ENCODE measurements at regions not wholly inside any gene's neighbourhood (a gene's known extent, or its start where the extent isn't known, plus 50 kb on each side); places are given as distances from the start of the nearest gene placed in this dataset.

- Histone ChIP-seq H3K4me1 (no peaks in the 10 kb centered on the region), H3K27me3 (no peaks in the 10 kb centered on the region), H3K36me3 (no peaks in the 10 kb centered on the region), H3K4me3 (no peak overlapping the region), H3K9me3 (no peaks in the 10 kb centered on the region), H3K27ac (no peak overlapping the region)
- DNase-seq (no peak), ATAC-seq (no peak)
- TF ChIP-seq CTCF (IDR thresholded peaks at IDR 0.05), result no peak
- intact Hi-C loops (cut with DNase I), result no loop called here
These were observed 255.2 kb upstream of the ZMIZ1 start for GRCh38 chr10:78813526-78813925.

DNA sequence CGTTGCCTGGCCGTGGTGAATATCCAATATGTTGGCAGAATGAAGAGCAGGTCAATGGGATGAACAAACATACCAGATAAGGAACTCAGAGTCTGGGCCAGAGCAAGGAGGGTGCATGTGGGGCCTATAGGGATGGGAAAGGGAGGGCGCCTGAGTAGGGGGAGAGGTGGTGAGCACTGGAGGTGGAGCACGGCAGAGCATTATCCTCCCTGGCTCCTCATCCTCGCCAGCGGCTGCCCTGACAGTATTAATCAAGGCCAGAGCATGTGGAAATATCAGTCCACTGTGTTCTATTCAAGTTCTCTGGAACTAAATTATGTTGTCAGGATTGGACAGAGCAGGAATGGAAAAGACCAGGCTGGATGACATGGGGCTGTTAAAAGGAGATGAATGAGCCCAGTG is 254.8 kb upstream of the ZMIZ1 start:
- no peak overlapping the region for H3K4me3 ChIP-seq
- intact Hi-C loops (cut with DNase I), result no loop called here
- ATAC-seq, result peak; percentile 24

DNA sequence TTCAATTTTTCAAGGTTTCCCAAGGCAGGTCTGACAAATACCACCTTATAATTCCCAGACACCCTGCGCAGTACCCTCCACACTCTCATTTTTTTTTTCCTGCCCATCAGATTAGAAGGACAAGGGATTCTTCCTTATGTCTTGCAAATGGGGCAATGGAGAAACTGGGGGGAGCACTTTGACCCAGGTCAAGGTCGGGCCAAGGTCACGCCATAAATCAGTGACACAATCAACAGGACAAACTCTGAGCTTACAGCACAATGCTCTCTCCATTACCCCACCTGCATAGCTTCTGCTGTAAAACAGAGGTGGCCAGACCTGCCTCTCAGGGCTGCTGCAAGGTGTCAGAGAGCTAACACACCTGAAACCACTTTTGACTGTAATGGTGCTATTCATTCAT is 254.4 kb upstream of the ZMIZ1 start:
- no peak overlapping the region for H3K27ac ChIP-seq
- no peak overlapping the region for H3K4me3 ChIP-seq
- intact Hi-C loops (cut with DNase I), result no loop called here
- no peak for TF ChIP-seq CTCF (IDR thresholded peaks at IDR 0.05)
- no peaks in the 10 kb centered on the region for H3K9me3 ChIP-seq
- H3K36me3 ChIP-seq, result no peaks in the 10 kb centered on the region
- ATAC-seq (no peak), DNase-seq (no peak)
- no peaks in the 10 kb centered on the region for H3K27me3 ChIP-seq
- H3K4me1 ChIP-seq, result no peaks in the 10 kb centered on the region

More for the DNA sequence above, 254.8 kb upstream of the ZMIZ1 start:
- H3K27me3 ChIP-seq, result no peaks in the 10 kb centered on the region
- no peak for TF ChIP-seq CTCF (IDR thresholded peaks at IDR 0.05)
- DNase-seq, result no peak
- H3K36me3 ChIP-seq, result no peaks in the 10 kb centered on the region
- H3K27ac ChIP-seq, result no peak overlapping the region
- H3K9me3 ChIP-seq, result no peaks in the 10 kb centered on the region
- H3K4me1 ChIP-seq, result no peaks in the 10 kb centered on the region

DNA sequence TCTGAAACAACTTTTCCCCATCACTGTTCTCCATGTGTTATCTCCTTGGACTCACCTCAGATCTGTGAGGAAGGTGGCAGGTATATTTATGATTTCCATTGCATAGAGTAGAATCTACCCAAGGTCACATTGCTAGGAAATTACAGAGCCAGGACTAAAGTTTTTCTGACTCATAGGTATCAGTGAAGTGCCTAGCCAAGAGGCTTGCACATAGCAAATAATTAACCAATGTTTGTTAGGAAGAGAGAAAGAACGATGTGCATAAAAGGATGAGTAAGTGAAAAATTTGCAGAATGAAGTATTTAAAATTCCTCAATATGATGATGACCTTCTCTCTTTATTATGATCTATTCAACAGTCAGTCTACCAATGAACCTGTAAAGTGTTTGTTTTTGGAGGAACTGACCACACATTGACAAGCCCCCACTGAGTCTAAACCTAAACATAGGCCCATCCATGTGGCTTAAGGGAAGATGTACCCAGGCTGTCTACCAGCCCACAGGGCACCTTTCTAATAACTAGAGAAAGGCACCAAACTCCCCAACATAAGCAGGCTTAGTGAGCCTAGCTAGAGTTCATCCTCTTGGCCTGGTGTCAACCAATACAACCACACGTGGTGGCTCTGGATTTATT is 252.9 kb upstream of the ZMIZ1 start:
- Histone ChIP-seq H3K27me3 (no peaks in the 10 kb centered on the region), H3K36me3 (no peaks in the 10 kb centered on the region), H3K27ac (no peak overlapping the region), H3K9me3 (no peaks in the 10 kb centered on the region), H3K4me1 (no peaks in the 10 kb centered on the region), H3K4me3 (no peak overlapping the region)
- no peak for TF ChIP-seq CTCF (IDR thresholded peaks at IDR 0.05)
- intact Hi-C loops (cut with DNase I), result no loop called here
- ATAC-seq, result peak; percentile 19
- DNase-seq, result no peak

DNA sequence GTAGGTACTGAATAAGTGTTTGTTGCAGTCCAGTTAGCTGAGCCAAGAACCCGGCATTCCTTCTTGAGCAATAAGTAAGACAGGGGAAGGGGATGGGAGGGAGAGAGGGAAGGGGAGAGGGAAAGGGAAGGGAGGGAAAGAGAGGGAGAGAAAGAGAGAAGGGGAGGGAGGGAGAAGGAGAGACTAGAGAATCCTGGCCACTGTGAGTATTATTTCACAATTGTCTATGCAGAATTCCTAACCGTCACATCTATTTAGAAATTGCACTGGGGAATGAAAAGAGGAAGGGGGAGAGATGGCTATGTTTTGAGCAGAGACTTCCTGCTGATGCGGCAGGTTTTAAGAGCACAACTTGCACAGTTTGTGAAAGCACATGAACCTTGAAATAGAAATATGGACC is 251.4 kb upstream of the ZMIZ1 start:
- peak; percentile 29 for ATAC-seq
- TF ChIP-seq CTCF (IDR thresholded peaks at IDR 0.05), result no peak
- H3K27me3 ChIP-seq, result no peaks in the 10 kb centered on the region
- no peaks in the 10 kb centered on the region for H3K4me1 ChIP-seq
- DNase-seq, result peak in 2 of 4 donors; percentile 81 to 92
- no peaks in the 10 kb centered on the region for H3K36me3 ChIP-seq
- no peak overlapping the region for H3K27ac ChIP-seq
- no peak overlapping the region for H3K4me3 ChIP-seq
- no peaks in the 10 kb centered on the region for H3K9me3 ChIP-seq
- intact Hi-C loops (cut with DNase I), result no loop called here

Measured in left lung (tissue), 4 donors.